ENCODE measurements at regions not wholly inside any gene's neighbourhood (a gene's known extent, or its start where the extent isn't known, plus 50 kb on each side); places are given as distances from the start of the nearest gene placed in this dataset.

- H3K4me3 ChIP-seq (ENCODE audit: low read depth, low read length) = no peak overlapping the region
- TF ChIP-seq, protein P1, sequence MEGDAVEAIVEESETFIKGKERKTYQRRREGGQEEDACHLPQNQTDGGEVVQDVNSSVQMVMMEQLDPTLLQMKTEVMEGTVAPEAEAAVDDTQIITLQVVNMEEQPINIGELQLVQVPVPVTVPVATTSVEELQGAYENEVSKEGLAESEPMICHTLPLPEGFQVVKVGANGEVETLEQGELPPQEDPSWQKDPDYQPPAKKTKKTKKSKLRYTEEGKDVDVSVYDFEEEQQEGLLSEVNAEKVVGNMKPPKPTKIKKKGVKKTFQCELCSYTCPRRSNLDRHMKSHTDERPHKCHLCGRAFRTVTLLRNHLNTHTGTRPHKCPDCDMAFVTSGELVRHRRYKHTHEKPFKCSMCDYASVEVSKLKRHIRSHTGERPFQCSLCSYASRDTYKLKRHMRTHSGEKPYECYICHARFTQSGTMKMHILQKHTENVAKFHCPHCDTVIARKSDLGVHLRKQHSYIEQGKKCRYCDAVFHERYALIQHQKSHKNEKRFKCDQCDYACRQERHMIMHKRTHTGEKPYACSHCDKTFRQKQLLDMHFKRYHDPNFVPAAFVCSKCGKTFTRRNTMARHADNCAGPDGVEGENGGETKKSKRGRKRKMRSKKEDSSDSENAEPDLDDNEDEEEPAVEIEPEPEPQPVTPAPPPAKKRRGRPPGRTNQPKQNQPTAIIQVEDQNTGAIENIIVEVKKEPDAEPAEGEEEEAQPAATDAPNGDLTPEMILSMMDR (IDR thresholded peaks at IDR 0.05; ENCODE audit: borderline replicate concordance, insufficient read depth, low read depth, low read length) = no peak
Observed at GRCh38 chr12:34395056-34396005, 373.0 kb downstream of the ALG10 start.

DNA sequence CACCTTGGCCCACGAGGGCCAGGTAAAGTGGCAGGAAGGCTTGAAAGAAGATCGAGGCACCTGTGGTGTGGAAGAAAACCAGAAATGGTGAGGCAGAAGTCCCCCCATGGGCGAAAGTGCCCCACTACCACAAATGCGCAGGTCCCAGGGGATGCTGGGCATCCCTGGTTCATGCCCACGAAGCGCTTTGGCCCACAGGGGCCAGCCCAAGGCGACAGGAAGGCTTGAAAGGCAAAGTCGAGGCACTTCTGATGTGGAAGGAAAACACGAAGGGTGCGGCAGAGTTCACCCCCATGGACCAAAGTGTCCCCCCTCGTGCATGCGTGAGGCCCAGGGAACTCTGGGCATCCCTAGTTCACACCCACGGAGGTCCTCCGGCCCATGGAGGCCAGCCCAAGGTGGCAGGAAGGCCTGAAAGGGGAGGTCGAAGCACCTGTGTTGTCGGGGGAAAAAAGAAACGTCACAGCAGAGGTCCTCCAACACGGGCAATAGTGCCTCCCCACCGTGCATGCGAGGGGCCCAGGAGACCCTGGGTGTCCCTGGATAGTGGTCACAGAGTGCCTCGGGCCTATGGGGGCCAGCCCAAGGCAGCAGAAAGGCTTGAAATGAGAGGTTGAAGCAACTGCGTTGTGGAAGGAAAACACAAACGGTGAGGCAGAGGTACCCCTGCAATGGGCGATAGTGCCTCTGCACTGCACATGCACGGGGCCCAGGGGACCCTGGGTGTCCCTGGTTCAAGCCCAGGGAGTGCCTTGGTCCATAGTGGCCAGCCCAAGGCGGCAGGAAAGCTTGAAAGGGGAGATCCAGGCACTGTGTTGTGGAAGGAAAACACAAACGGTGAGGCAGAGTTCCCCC lies 373.9 kb downstream of the ALG10 start:
- H3K4me3 ChIP-seq (ENCODE audit: low read depth, low read length) = no peak overlapping the region
- TF ChIP-seq, protein P1 (IDR thresholded peaks at IDR 0.05; ENCODE audit: borderline replicate concordance, insufficient read depth, low read depth, low read length) = no peak

DNA sequence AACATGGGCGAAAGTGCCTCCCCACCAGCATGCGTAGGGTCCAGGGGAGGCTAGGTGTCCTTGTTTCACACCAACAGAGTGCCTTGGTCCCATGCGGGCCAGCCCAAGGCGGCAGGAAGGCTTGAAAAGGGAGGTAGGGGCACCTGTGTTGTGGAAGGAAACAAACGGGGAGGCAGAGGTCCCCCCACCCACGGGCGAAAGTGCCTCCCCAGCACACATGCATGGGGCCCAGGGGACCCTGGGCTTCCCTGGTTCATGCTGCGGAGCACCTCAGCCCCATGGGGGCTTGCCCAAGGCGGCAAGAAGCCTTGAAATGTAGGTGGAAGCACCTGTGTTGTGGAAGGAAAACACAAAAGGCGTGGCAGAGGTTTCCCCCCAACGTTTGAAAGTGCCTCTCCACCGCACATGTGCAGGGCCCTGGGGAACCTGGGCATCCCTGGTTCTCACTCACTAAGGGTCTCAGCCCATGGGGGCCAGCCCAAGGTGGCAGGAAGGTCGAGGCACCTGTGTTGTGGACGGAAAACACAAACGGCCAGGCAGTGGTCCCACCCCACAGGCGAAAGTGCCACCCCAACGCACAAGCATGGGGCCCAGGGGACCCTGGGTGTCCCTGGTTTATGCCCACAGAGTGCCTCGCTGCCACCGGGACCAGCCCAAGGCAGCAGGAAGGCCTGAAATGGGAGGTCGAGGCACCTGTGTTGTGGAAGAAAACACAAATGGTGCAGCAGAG lies 374.7 kb downstream of the ALG10 start:
- no peak overlapping the region for H3K4me3 ChIP-seq (ENCODE audit: low read depth, low read length)
- TF ChIP-seq, protein P1 (IDR thresholded peaks at IDR 0.05; ENCODE audit: borderline replicate concordance, insufficient read depth, low read depth, low read length) = no peak

- H3K4me3 ChIP-seq (ENCODE audit: low read depth, low read length) = no peak overlapping the region
- TF ChIP-seq, protein P1 (IDR thresholded peaks at IDR 0.05; ENCODE audit: borderline replicate concordance, insufficient read depth, low read depth, low read length) = no peak
Observed at GRCh38 chr12:34397591-34398365, 375.5 kb downstream of the ALG10 start.

DNA sequence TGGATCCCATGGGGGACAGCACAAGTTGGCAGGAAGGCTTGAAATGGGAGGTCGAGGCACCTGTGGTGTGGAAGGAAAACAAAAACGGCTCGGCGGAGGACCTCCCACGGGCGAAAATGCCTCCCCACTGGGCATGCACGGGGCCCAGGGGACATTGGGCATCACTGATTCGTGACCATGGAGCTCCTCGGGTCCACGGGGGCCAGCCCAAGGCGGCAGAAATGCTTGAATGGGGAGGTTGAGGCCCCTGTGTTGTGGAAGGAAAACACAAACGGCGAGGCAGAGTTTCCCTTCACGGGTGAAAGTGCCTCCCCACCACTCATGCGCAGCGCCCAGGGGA lies 376.0 kb downstream of the ALG10 start:
- TF ChIP-seq, protein P1 (IDR thresholded peaks at IDR 0.05; ENCODE audit: borderline replicate concordance, insufficient read depth, low read depth, low read length) = no peak
- H3K4me3 ChIP-seq (ENCODE audit: low read depth, low read length) = no peak overlapping the region
